Ishikawa (cell line): ENCODE measurements at regions not wholly inside any gene's neighbourhood (a gene's known extent, or its start where the extent isn't known, plus 50 kb on each side); places are given as distances from the start of the nearest gene placed in this dataset.

Experiments used
- CEBPB ChIP-seq: IDR thresholded peaks from 2 replicates; pipeline ENCODE4 v1.6.1; 2012
- CREB1 ChIP-seq: IDR thresholded peaks from 2 replicates; pipeline ENCODE4 v1.6.1; 2012; ENCODE audit warnings: low read depth
- EGR1 ChIP-seq: IDR thresholded peaks from 2 replicates; pipeline ENCODE4 v1.6.1; 2012
- EP300 ChIP-seq: IDR thresholded peaks from 2 replicates; pipeline ENCODE4 v1.6.1; 2012; ENCODE audit warnings: borderline replicate concordance
- FOXM1 ChIP-seq: IDR thresholded peaks from 2 replicates; pipeline ENCODE4 v1.6.1; 2012; ENCODE audit warnings: low read depth, borderline replicate concordance
- NFIC ChIP-seq: IDR thresholded peaks from 2 replicates; pipeline ENCODE4 v1.6.1; 2012
- RAD21 ChIP-seq: IDR thresholded peaks from 2 replicates; pipeline ENCODE4 v1.6.1; 2012; ENCODE audit warnings: low read depth
- TAF1 ChIP-seq: IDR thresholded peaks from 2 replicates; pipeline ENCODE4 v1.6.1; 2012; ENCODE audit warnings: low read depth, mild to moderate bottlenecking
- TCF12 ChIP-seq: IDR thresholded peaks from 2 replicates; pipeline ENCODE4 v1.6.1; 2012; ENCODE audit warnings: low read depth
- TEAD4 ChIP-seq: IDR thresholded peaks from 2 replicates; pipeline ENCODE4 v1.6.1; 2012
- YY1 ChIP-seq: IDR thresholded peaks from 2 replicates; pipeline ENCODE4 v1.6.1; 2012; ENCODE audit warnings: low read depth
- ZBTB7A ChIP-seq: IDR thresholded peaks from 2 replicates; pipeline ENCODE4 v1.6.1; 2012; ENCODE audit warnings: low read depth
- TF ChIP-seq, protein P1 (sequence below): IDR thresholded peaks from 2 replicates; pipeline ENCODE4 v1.6.1; 2012; ENCODE audit warnings: low read depth, mild to moderate bottlenecking
- TF ChIP-seq, protein P2 (sequence below): IDR thresholded peaks from 2 replicates; pipeline ENCODE4 v1.6.1; 2012
- TF ChIP-seq, protein P3 (sequence below): IDR thresholded peaks from 2 replicates; pipeline ENCODE4 v1.6.1; 2012

DNA sequence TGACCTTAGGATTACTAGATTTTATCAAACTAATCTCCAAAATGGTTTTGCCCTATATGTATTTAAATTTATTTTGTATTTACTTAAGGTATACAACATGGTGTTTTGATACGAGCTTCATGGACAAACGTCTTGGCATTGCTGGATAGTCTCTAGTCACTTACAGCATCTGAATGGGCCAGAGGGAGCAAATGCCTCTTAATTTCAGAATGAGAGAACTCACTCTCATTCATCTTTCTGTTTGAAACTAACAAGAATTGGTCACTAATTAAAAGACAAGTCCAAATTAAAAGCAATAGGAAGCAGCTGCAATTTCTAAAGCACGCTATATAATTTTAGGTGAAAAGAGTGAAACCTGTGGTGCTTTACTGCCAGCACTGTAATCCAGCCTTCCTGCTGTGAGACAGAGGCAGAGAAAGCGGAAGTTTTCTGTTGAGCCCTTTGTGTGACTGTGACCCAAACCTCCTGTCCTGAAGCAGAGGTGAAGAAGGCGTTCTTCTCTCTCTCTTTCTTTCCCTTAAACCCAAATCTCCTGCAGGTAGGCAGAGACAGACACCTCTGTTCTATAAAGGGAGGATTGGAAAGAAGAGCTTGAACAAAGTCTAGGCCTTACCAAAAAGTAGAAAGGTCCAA lies 184.6 kb upstream of the NAV3 start:
- no peak for TF ChIP-seq CREB1
- no peak for TF ChIP-seq EP300
- no peak for TF ChIP-seq TCF12
- no peak for TF ChIP-seq CEBPB
- no peak for TF ChIP-seq YY1
- TF ChIP-seq, protein P1, sequence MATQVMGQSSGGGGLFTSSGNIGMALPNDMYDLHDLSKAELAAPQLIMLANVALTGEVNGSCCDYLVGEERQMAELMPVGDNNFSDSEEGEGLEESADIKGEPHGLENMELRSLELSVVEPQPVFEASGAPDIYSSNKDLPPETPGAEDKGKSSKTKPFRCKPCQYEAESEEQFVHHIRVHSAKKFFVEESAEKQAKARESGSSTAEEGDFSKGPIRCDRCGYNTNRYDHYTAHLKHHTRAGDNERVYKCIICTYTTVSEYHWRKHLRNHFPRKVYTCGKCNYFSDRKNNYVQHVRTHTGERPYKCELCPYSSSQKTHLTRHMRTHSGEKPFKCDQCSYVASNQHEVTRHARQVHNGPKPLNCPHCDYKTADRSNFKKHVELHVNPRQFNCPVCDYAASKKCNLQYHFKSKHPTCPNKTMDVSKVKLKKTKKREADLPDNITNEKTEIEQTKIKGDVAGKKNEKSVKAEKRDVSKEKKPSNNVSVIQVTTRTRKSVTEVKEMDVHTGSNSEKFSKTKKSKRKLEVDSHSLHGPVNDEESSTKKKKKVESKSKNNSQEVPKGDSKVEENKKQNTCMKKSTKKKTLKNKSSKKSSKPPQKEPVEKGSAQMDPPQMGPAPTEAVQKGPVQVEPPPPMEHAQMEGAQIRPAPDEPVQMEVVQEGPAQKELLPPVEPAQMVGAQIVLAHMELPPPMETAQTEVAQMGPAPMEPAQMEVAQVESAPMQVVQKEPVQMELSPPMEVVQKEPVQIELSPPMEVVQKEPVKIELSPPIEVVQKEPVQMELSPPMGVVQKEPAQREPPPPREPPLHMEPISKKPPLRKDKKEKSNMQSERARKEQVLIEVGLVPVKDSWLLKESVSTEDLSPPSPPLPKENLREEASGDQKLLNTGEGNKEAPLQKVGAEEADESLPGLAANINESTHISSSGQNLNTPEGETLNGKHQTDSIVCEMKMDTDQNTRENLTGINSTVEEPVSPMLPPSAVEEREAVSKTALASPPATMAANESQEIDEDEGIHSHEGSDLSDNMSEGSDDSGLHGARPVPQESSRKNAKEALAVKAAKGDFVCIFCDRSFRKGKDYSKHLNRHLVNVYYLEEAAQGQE, result no peak
- TF ChIP-seq, protein P2, sequence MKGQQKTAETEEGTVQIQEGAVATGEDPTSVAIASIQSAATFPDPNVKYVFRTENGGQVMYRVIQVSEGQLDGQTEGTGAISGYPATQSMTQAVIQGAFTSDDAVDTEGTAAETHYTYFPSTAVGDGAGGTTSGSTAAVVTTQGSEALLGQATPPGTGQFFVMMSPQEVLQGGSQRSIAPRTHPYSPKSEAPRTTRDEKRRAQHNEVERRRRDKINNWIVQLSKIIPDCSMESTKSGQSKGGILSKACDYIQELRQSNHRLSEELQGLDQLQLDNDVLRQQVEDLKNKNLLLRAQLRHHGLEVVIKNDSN, result no peak
- TF ChIP-seq TEAD4, result no peak
- TF ChIP-seq RAD21, result no peak
- no peak for TF ChIP-seq ZBTB7A
- no peak for TF ChIP-seq FOXM1
- TF ChIP-seq TAF1, result no peak
- TF ChIP-seq NFIC, result no peak
- no peak for TF ChIP-seq EGR1
- TF ChIP-seq, protein P3, sequence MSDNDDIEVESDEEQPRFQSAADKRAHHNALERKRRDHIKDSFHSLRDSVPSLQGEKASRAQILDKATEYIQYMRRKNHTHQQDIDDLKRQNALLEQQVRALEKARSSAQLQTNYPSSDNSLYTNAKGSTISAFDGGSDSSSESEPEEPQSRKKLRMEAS, result no peak

DNA sequence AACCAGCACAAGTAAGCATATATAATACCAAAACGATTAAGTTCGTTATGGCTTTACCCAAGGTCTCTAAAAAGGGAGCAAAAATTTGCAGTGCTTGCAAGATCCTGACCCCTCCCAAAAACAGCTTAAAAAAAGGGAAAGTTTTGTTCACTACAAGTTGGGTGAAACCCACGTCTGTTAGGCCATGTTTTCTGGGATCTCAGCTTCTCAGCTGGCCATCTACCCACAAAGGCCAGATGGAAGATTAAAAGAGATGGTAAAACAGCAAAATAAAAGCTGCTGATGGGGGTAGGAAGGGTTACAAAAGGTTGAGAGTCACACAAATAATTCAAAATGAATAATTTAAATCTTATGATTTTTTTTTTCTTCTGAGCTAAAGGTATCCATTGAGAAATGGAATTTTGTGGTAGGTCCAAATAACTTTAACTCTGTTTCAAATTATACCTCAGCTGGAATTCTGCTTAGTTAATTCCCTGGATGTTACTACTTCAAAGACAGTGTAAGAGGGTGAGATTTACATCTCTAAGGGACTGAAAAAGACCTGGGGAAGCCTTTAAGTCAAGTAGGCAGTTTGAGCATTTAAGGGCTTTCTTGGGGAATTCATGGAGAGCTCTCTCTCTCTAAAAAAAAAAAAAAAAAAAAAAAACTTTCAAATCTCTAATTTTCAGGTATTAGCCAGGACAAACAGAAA lies 185.6 kb upstream of the NAV3 start:
- TF ChIP-seq, protein P3, result no peak
- TF ChIP-seq CEBPB, result no peak
- no peak for TF ChIP-seq EGR1
- TF ChIP-seq TCF12, result no peak
- no peak for TF ChIP-seq YY1
- TF ChIP-seq, protein P1, result no peak
- no peak for TF ChIP-seq EP300
- no peak for TF ChIP-seq TEAD4
- no peak for TF ChIP-seq NFIC
- TF ChIP-seq RAD21, result no peak
- TF ChIP-seq, protein P2, result no peak
- TF ChIP-seq FOXM1, result no peak
- TF ChIP-seq ZBTB7A, result no peak
- no peak for TF ChIP-seq TAF1
- no peak for TF ChIP-seq CREB1

DNA sequence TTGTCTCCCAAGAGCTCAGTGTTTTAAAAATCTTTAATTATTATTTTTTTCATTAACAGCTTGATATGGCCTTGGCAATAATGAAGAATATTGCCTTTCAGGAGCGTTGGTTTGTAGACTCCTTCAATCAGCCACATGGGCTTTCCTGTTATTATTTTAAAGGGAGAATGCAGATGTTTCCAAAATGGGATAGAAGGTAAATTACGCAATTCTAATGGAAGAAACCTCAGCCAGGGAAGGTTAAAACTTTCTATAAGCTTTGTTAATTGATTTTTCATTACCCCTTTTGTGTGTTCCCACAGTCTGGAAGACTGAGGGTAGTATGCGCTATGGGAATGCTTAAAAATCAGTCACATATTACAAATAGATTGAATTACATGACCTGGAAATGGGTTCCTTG lies 188.4 kb upstream of the NAV3 start:
- TF ChIP-seq NFIC (no peak), YY1 (no peak), EP300 (no peak)

DNA sequence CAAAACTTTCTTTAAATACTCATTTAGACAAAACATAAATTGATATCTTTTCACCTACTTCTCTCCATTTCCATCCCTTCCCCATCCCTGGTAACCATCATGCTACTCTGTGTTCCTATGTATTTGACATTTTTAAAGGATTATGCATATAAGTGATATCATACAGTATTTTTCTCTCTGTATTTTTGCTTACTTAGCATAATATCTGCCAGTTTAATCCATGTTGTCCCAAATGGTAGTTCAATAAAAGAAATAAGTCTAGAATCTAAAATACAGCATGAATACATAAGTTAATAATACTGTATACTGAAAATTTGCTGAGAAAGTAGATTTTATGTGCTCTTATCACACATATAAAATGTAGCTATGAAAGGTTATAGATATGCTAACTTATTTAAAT lies 190.3 kb upstream of the NAV3 start:
- TF ChIP-seq TAF1, result no peak
- TF ChIP-seq YY1, result no peak
- no peak for TF ChIP-seq CEBPB

DNA sequence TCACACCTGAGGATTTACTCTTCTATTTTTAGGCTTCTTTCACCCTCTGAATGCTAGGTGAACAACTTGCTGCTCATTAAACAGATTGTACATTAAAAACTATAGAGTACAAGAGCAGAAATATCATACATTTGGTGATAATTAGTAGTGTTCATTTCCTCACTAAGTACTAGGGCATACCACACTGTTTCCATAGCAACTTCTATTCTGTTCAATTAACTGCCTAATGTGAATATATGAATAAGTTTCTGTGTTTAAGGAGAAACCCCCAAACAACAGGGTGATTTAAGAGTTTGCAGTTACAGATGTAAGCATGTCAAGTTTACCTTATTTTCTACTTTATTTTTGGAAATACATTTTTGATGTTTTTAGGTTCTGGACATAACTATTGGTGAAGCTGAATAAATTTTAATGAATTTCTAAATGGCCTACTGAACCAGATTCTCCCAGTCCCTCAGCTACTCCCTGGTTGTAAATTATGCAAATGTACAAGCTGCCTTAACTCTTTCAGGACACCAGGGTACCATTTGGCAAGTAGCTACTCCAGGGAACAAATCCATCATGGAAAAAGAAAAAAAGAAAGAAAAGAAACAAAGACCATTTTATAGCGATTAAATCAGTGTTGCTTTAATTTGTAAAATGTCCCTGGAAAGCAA lies 199.8 kb upstream of the NAV3 start:
- TF ChIP-seq RAD21 (no peak), CREB1 (no peak)

DNA sequence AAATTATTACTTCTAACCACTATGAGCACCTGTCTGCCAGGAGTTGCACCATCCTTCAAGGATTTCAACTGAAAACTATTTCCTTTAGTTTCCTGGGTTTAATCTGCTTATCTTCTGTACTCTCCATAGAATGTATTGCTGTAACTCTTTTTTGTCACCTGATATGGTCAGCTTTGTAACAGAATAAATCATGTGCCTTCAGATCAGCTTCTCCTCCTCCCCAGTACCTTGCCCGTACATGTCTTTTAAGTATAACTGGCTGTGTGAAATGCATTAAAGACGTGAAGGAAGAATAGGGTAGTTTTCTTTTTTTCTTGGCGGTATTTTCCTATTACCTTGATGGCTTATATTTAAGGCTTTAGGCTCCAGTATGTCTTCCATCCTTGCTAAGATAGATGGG lies 200.3 kb upstream of the NAV3 start:
- TF ChIP-seq FOXM1 (no peak), TCF12 (no peak), NFIC (no peak), EGR1 (no peak), TEAD4 (no peak), ZBTB7A (no peak), TAF1 (no peak), EP300 (no peak), YY1 (no peak), RAD21 (no peak)
- TF ChIP-seq, protein P1, result no peak
